IPS-20b (cell line): ENCODE measurements at regions not wholly inside any gene's neighbourhood (a gene's known extent, or its start where the extent isn't known, plus 50 kb on each side); places are given as distances from the start of the nearest gene placed in this dataset.
"Not testable (repeated sequence)": the region's sequence is repeated elsewhere in the genome, so short reads cannot be mapped to it uniquely, and the experiment has no call there.

Source experiments
- H3K27ac ChIP-seq: one replicate; pipeline ENCODE4 v1.5.1; 2013; ENCODE audit warnings: low read length
- H3K27me3 ChIP-seq: 2 replicates; pipeline ENCODE4 v1.6.1; 2013; ENCODE audit warnings: mild to moderate bottlenecking, low read length, inconsistent platforms; ENCODE audit not compliant: insufficient read depth
- H3K36me3 ChIP-seq: 2 replicates; pipeline ENCODE4 v1.6.1; 2013; ENCODE audit warnings: low read depth, mild to moderate bottlenecking, inconsistent platforms, low read length, moderate library complexity; ENCODE audit not compliant: insufficient read depth
- H3K4me1 ChIP-seq: 2 replicates; pipeline ENCODE4 v1.6.1; 2013; ENCODE audit warnings: mild to moderate bottlenecking, control low read depth, inconsistent platforms, low read length, moderate library complexity; ENCODE audit not compliant: insufficient read depth
- H3K4me3 ChIP-seq: 2 replicates; pipeline ENCODE4 v1.5.1; 2013; ENCODE audit warnings: mild to moderate bottlenecking, low read length, inconsistent platforms
- H3K9ac ChIP-seq: 2 replicates; pipeline ENCODE4 v1.6.1; 2013; ENCODE audit warnings: low read depth, mild to moderate bottlenecking, inconsistent platforms, low read length, moderate library complexity
- H3K9me3 ChIP-seq: 2 replicates; pipeline ENCODE4 v1.6.1; 2013; ENCODE audit warnings: mild to moderate bottlenecking, low read depth, low read length, inconsistent platforms; ENCODE audit not compliant: insufficient read depth

DNA sequence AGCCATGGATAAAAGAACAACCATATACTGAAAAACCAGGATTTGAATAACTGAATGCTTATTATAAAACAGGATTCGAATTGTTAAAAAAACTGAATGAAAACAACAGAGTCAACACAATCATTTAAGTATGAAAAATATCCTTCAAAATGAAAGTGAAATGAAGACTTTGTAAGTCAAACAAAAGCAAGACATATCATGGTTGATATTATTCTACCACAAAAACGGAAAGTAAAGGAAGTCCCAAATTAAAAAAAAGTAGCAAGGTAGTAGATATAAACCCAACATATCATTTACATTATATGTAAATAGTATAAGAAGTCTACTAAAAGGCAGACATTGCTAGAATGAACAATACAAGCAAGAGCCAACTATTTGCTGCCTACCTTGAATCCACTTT is 63.1 kb upstream of the POTEC start:
- H3K27ac ChIP-seq, H3K9ac ChIP-seq, H3K9me3 ChIP-seq, H3K36me3 ChIP-seq, H3K27me3 ChIP-seq, H3K4me3 ChIP-seq, H3K4me1 ChIP-seq: not testable (repeated sequence)

DNA sequence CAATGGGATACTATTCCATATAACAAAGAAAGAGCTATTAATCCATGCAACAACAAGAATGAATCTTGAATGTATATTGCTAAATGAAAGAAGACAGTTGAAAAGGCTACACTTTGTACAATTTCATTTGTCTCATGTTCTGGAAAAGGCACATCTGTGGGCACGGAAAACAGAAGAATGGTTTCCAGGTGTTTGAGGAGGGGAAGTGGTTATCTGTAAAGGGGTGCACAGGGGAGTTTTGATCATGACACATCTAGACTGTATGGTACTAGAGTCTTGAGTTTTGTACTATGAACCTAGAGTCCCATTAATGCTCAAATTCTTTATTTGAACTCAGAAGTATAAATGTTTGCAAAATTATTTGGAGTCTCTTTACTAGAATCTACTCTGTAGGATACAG is 64.0 kb upstream of the POTEC start:
- not testable (repeated sequence) for H3K27ac ChIP-seq, H3K36me3 ChIP-seq, H3K27me3 ChIP-seq, H3K4me3 ChIP-seq, H3K9me3 ChIP-seq, H3K4me1 ChIP-seq, H3K9ac ChIP-seq

DNA sequence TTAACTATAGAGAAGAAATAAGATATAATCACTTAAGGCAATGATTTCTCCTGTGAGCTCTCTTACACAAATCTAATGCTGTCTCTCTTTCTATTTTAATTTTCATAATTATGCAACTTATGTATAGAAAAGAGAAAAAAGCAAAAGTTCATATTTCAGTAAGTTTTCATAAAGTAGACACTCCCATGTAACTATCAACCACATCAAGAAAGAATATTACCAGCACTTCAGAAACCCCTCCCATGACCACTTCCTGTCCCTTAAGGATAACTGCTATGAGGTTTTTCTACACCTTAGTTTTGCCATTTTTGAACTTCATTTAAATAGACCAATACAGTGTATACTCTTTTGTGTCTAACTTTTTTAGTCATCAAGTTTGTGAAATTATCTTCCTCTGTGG is 69.0 kb upstream of the POTEC start:
- not testable (repeated sequence) for H3K27me3 ChIP-seq, H3K27ac ChIP-seq, H3K4me1 ChIP-seq, H3K36me3 ChIP-seq, H3K9me3 ChIP-seq, H3K9ac ChIP-seq, H3K4me3 ChIP-seq

- H3K27ac ChIP-seq, H3K9me3 ChIP-seq: not testable (repeated sequence)
Measured at GRCh38 chr18:14614485-14614884, 71.1 kb upstream of the POTEC start.

DNA sequence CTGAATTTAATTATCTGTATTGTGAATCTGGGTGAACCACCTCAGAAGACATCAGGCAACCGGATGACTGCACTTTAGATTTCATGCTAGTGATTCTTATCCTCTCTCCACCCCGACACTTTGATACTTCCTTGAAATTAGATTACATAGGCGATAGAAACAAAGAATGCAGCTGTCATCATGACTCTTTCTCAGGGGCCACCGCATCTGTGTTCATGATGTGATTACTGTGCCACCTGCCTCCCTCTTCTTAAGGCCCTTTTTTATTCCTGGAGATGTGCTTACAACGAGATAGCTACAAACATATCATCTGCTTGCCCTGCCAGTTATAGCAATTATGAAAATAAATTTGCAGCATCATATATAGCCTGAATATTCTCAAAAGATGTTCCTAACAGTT is 83.9 kb upstream of the POTEC start:
- not testable (repeated sequence) for H3K27me3 ChIP-seq, H3K36me3 ChIP-seq, H3K4me3 ChIP-seq, H3K4me1 ChIP-seq, H3K27ac ChIP-seq, H3K9me3 ChIP-seq, H3K9ac ChIP-seq

More at GRCh38 chr18:14614485-14614884, 71.1 kb upstream of the POTEC start:
- not testable (repeated sequence) for H3K27me3 ChIP-seq, H3K4me1 ChIP-seq, H3K4me3 ChIP-seq, H3K9ac ChIP-seq, H3K36me3 ChIP-seq

GRCh38 chr18:14628323-14628978 is 85.1 kb upstream of the POTEC start:
- H3K36me3 ChIP-seq, H3K9me3 ChIP-seq, H3K27ac ChIP-seq, H3K4me1 ChIP-seq, H3K27me3 ChIP-seq, H3K9ac ChIP-seq, H3K4me3 ChIP-seq: not testable (repeated sequence)

DNA sequence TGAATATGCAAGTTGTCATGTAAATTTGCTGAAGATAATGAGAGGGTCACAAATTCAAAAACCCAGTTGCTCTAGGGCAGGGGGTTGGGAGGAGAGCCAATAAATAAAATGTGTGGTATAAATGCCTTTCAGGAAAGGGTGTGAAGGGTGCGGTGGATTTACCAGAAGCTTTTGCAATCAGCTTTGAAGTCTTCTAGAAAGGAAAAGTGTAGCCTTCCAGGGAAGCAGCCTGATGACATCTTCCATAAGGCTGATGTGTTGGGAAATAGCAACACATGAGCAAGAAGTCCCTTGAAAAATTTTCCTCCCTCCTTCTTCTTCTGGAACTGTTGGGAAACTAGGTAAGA is 85.6 kb upstream of the POTEC start:
- not testable (repeated sequence) for H3K4me3 ChIP-seq, H3K9me3 ChIP-seq, H3K27ac ChIP-seq, H3K4me1 ChIP-seq, H3K27me3 ChIP-seq, H3K36me3 ChIP-seq, H3K9ac ChIP-seq

GRCh38 chr18:14632976-14633375 is 89.6 kb upstream of the POTEC start:
- not testable (repeated sequence) for H3K27me3 ChIP-seq, H3K36me3 ChIP-seq, H3K4me1 ChIP-seq, H3K27ac ChIP-seq, H3K4me3 ChIP-seq, H3K9me3 ChIP-seq, H3K9ac ChIP-seq

DNA sequence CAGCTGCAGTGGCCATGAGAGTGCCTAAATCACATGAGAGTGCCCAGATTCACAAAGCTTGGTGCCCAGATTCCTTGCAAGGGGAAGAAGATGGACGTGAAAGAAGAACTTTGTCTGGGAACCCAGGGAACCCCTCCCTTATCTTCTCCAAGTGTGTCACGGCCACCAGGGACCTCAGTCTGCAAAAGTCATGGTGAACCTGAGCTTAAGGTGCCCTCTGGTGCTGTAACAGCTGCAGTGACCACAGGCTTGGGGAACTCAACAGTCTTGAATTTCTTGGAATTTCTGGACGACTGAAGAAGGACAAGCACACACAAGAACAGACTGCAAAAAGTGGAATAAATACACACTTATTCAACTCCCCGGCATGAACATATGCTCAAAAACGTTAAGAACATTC is 94.6 kb upstream of the POTEC start:
- not testable (repeated sequence) for H3K36me3 ChIP-seq, H3K4me3 ChIP-seq, H3K9ac ChIP-seq, H3K27ac ChIP-seq, H3K4me1 ChIP-seq, H3K9me3 ChIP-seq, H3K27me3 ChIP-seq

- H3K27ac ChIP-seq, H3K36me3 ChIP-seq, H3K9ac ChIP-seq: not testable (repeated sequence)
Measured at GRCh38 chr18:14641121-14641520, 97.7 kb upstream of the POTEC start.

GRCh38 chr18:14643715-14644290 is 100.4 kb upstream of the POTEC start:
- H3K4me3 ChIP-seq, H3K36me3 ChIP-seq, H3K4me1 ChIP-seq, H3K9ac ChIP-seq, H3K27me3 ChIP-seq, H3K27ac ChIP-seq, H3K9me3 ChIP-seq: not testable (repeated sequence)

More at GRCh38 chr18:14641121-14641520, 97.7 kb upstream of the POTEC start:
- H3K4me1 ChIP-seq, H3K27me3 ChIP-seq, H3K9me3 ChIP-seq: not testable (repeated sequence)
- peak overlapping the region; percentile 58 for H3K4me3 ChIP-seq

DNA sequence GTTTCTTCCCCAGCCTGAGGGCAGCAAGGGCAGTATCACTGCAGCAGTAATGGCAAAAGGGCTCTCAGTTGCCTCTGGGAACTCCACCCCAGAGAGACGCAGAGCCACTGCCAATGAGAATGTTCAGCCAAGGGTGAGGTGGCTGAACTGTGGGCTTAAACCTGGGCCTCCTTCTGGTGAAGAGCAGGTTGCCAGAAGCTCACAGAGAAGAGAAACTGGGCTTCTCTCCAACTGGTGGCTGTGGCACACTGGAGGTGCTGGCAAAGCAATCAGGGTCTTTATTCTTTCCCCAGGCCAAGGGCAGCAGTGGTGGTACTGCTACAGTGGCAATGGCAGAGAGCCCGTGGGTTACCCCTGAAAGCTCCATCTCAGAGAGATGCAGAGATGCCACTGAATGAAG is 54.9 kb upstream of the ANKRD30B start:
- H3K27me3 ChIP-seq, H3K36me3 ChIP-seq, H3K27ac ChIP-seq, H3K4me3 ChIP-seq, H3K9ac ChIP-seq, H3K4me1 ChIP-seq, H3K9me3 ChIP-seq: not testable (repeated sequence)

GRCh38 chr18:14693882-14694281 is 54.1 kb upstream of the ANKRD30B start:
- H3K27ac ChIP-seq, H3K4me3 ChIP-seq, H3K27me3 ChIP-seq, H3K4me1 ChIP-seq, H3K9me3 ChIP-seq, H3K36me3 ChIP-seq, H3K9ac ChIP-seq: not testable (repeated sequence)
